Transverse colon (tissue), 4 donors: ENCODE measurements at regions not wholly inside any gene's neighbourhood (a gene's known extent, or its start where the extent isn't known, plus 50 kb on each side); places are given as distances from the start of the nearest gene placed in this dataset.

Experiments
- DNase-seq: peaks from one replicate; pipeline ENCODE4 v3.0.0-alpha.2; 2019
- H3K27ac ChIP-seq, 4 donors: fragments of 200-600 bp; sonication (generic); 2 replicates each; pipeline ENCODE4 v1.5.1; 2016 to 2018; ENCODE audit warnings: inconsistent platforms in 4 of 4
- H3K27me3 ChIP-seq: fragments of 200-600 bp; sonication (generic); 2 replicates; pipeline ENCODE4 v1.5.1; 2017; ENCODE audit warnings: inconsistent platforms
- H3K36me3 ChIP-seq, 4 donors: fragments of 200-600 bp; sonication (generic); 2 replicates each; pipeline ENCODE4 v1.5.1; 2017 to 2019; ENCODE audit warnings: inconsistent platforms in 4 of 4
- H3K4me1 ChIP-seq, 4 donors: fragments of 200-600 bp; sonication (generic); 2 replicates each; pipeline ENCODE4 v1.5.1; 2017 to 2020; ENCODE audit warnings: inconsistent platforms in 4 of 4
- H3K4me3 ChIP-seq, 4 donors: fragments of 200-600 bp; sonication (generic); 1 replicate in 1 of 4; 2 replicates in 3 of 4; pipeline versions ENCODE4 v1.5.1 to v1.6.1; 2017 to 2019; ENCODE audit warnings: inconsistent platforms in 4 of 4
- H3K9me3 ChIP-seq, 2 donors: fragments of 200-600 bp; sonication (generic); 2 replicates each; pipeline ENCODE4 v1.5.1; 2017 to 2019; ENCODE audit warnings: inconsistent platforms in 2 of 2
- CTCF ChIP-seq, 5 experiments: fragments of 200-600 bp in 3 of 5; fragments of 450-650 bp in 2 of 5; sonication (generic) in 3 of 5; IDR thresholded peaks; 1 replicate in 2 of 5; 2 replicates in 3 of 5; pipeline ENCODE4 v1.5.1; 2016 to 2017; ENCODE audit warnings: antibody characterized with exemption in 5 of 5, inconsistent platforms in 3 of 5, mild to moderate bottlenecking in 2 of 5, moderate library complexity in 1 of 5
- EP300 ChIP-seq: sonication (generic); formaldehyde crosslinking; IDR thresholded peaks from one replicate; pipeline ENCODE4 v1.6.1; 2017; ENCODE audit warnings: antibody characterized with exemption, low read depth
- POLR2A ChIP-seq: fragments of 450-650 bp; IDR thresholded peaks from one replicate; pipeline ENCODE4 v1.6.1; 2016; ENCODE audit warnings: antibody characterized with exemption, mild to moderate bottlenecking, moderate library complexity
- POLR2AphosphoS5 ChIP-seq, 3 donors: sonication (generic); formaldehyde crosslinking; IDR thresholded peaks; one replicate each; pipeline ENCODE4 v1.6.1; 2016; ENCODE audit warnings: antibody characterized with exemption in 3 of 3
- WGBS, 2 donors: methylation state at CpG; one replicate each; pipeline ENCODE4 v1.1.5; 2018; ENCODE audit warnings: low coverage in 1 of 2; 5-methylcytosine and 5-hydroxymethylcytosine counted together
- in situ Hi-C, 4 donors: fragments of 200-750 bp; cut with MboI; loops; one replicate each; pipeline versions ENCODE4 v1.15.0 to v1.15.1; 2017; ENCODE audit warnings: low sequenced_read_pairs in 3 of 4, low pct_ligation_motif_present in 1 of 4, low pct_unique_long_range_greater_than_20kb in 1 of 4
- intact Hi-C: fragments of 100-400 bp; cut with DNase I; formaldehyde crosslinking; loops from one replicate; pipeline ENCODE4 v1.15.1; 2023; ENCODE audit warnings: low total_unique reads

GRCh38 chr2:191512874-191513273, 165.1 kb upstream of the NABP1 start:
- in situ Hi-C loops, result loop anchor here in 1 of 4 donors (25.0 kb wide), 2 partner anchors 351 to 451 kb away; partner anchors contain the start of gene STAT4

DNA sequence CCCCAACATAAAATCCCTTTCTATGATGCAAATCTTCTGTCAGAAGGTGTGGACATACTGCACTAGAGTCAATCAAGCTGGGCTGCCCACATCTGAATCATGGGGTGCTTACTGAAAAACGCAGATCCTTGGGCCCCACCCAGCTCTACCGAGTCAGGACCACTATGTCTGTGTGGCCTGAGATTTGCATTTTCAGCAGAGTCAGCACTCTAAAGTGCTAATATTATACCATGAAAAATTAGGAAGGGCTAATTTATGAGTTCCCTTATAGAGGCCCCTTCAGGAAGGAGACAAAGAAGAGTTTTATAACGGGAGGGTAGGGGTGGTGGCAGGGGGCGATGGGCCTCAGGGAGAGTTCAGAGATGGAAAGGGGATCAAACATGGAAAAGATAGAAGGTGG, 163.3 kb upstream of the NABP1 start:
- Histone ChIP-seq H3K9me3 (no peaks in the 10 kb centered on the region), H3K27ac (no peak overlapping the region), H3K4me1 (no peaks in the 10 kb centered on the region), H3K4me3 (no peak overlapping the region), H3K36me3 (no peaks in the 10 kb centered on the region), H3K27me3 (no peaks in the 10 kb centered on the region)
- intact Hi-C loops, result loop anchor here (10.0 kb wide), 1 partner anchor 350 kb away; no protein-coding TSS in a partner anchor
- DNase-seq, result no peak
- TF ChIP-seq EP300 (no peak), POLR2A (no peak), POLR2AphosphoS5 (IDR thresholded peaks at IDR 0.05) (no peak), CTCF (IDR thresholded peaks at IDR 0.05) (no peak)
- in situ Hi-C loops, result loop anchor here in 1 of 4 donors (25.0 kb wide), 2 partner anchors 352 to 452 kb away; partner anchors contain the start of gene STAT4
- whole genome bisulfite sequencing, 2 donors, result 57 to 60% methylated on average over 3 to 4 of the region's 4 CpGs

More at GRCh38 chr2:191512874-191513273, 165.1 kb upstream of the NABP1 start:
- TF ChIP-seq EP300, result no peak
- no peak for TF ChIP-seq POLR2AphosphoS5 (IDR thresholded peaks at IDR 0.05)
- no peak for TF ChIP-seq POLR2A
- TF ChIP-seq CTCF (IDR thresholded peaks at IDR 0.05), result no peak
- H3K27ac ChIP-seq, result no peak overlapping the region
- H3K4me3 ChIP-seq, result no peak overlapping the region
- no peaks in the 10 kb centered on the region for H3K36me3 ChIP-seq
- no peak for DNase-seq
- WGBS, 2 donors, result 84 to 92% methylated on average over 3 of the region's 3 CpGs
- intact Hi-C loops, result loop anchor here (10.0 kb wide), 1 partner anchor 348 kb away; no protein-coding TSS in a partner anchor
- no peaks in the 10 kb centered on the region for H3K4me1 ChIP-seq
- H3K27me3 ChIP-seq, result no peaks in the 10 kb centered on the region
- H3K9me3 ChIP-seq, result no peaks in the 10 kb centered on the region

GRCh38 chr2:191515551-191515950, 162.4 kb upstream of the NABP1 start:
- DNase-seq, result no peak
- 76 to 100% methylated on average over 1 to 3 of the region's 3 CpGs for WGBS, 2 donors
- H3K36me3 ChIP-seq, result no peaks in the 10 kb centered on the region
- H3K27me3 ChIP-seq, result no peaks in the 10 kb centered on the region
- H3K4me3 ChIP-seq, result no peak overlapping the region
- no peak for TF ChIP-seq CTCF (IDR thresholded peaks at IDR 0.05)
- TF ChIP-seq EP300, result no peak
- no peak for TF ChIP-seq POLR2A
- no peak for TF ChIP-seq POLR2AphosphoS5 (IDR thresholded peaks at IDR 0.05)
- intact Hi-C loops, result loop anchor here (10.0 kb wide), 1 partner anchor 351 kb away; no protein-coding TSS in a partner anchor
- no peak overlapping the region for H3K27ac ChIP-seq
- no peaks in the 10 kb centered on the region for H3K9me3 ChIP-seq
- no peaks in the 10 kb centered on the region for H3K4me1 ChIP-seq
- in situ Hi-C loops, result loop anchor here in 1 of 4 donors (25.0 kb wide), 2 partner anchors 353 to 453 kb away; partner anchors contain the start of gene STAT4

DNA sequence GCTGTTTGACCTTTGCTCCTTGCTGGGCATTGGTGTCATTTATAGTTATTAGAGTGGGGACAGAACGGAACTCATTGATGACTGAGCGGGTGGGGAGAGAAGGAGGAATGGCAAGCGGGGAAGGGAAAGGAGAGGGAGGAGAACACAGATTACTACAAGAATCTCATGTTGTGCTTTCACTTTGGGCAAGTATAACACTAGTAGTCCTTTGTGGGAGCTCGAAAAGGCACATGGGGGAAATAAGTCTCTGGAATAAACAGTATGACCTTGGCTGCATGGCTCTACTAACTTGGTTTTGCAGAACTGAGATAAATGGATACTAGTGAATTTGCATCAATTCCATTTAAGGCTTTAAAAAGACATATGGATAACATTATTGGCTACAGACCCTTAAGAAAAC, 161.7 kb upstream of the NABP1 start:
- Histone ChIP-seq H3K27me3 (no peaks in the 10 kb centered on the region), H3K4me3 (no peak overlapping the region), H3K27ac (no peak overlapping the region), H3K4me1 (no peaks in the 10 kb centered on the region), H3K9me3 (no peaks in the 10 kb centered on the region), H3K36me3 (no peaks in the 10 kb centered on the region)
- intact Hi-C loops (loop anchor here (10.0 kb wide), 1 partner anchor 351 kb away; no protein-coding TSS in a partner anchor), in situ Hi-C loops (loop anchor here in 1 of 4 donors (25.0 kb wide), 2 partner anchors 354 to 454 kb away; partner anchors contain the start of gene STAT4)
- 76 to 77% methylated on average over 4 of the region's 4 CpGs for WGBS, 2 donors
- TF ChIP-seq POLR2AphosphoS5 (IDR thresholded peaks at IDR 0.05), result no peak
- TF ChIP-seq CTCF (IDR thresholded peaks at IDR 0.05), result no peak
- no peak for TF ChIP-seq EP300
- TF ChIP-seq POLR2A, result no peak
- DNase-seq, result no peak
